ENCODE measurements at regions not wholly inside any gene's neighbourhood (a gene's known extent, or its start where the extent isn't known, plus 50 kb on each side); places are given as distances from the start of the nearest gene placed in this dataset.

GRCh38 chr4:181970366-181970765 lies 272.8 kb upstream of the TENM3 start:
- Mint-ChIP-seq H3K9me3 (peaks cover 3 to 11% of the 10 kb centered on the region in 2 donors), H3K4me1 (ENCODE audit: low read depth in 2 of 2) (no peaks in the 10 kb centered on the region), H3K36me3 (ENCODE audit: insufficient read depth) (no peaks in the 10 kb centered on the region), H3K4me3 (no peak overlapping the region), H3K27me3 (no peaks in the 10 kb centered on the region), H3K27ac (no peak overlapping the region)
- no peak for ATAC-seq (replicated peaks)
- DNase-seq: no peak

GRCh38 chr4:181971411-181971810 lies 271.8 kb upstream of the TENM3 start:
- Mint-ChIP-seq H3K9me3 (peaks cover 10 to 11% of the 10 kb centered on the region in 2 donors), H3K4me1 (ENCODE audit: low read depth in 2 of 2) (no peaks in the 10 kb centered on the region), H3K27ac (peak overlapping the region in 1 of 2 donors; percentile 17), H3K27me3 (no peaks in the 10 kb centered on the region), H3K36me3 (ENCODE audit: insufficient read depth) (no peaks in the 10 kb centered on the region), H3K4me3 (peak overlapping the region; percentile 25 to 34)
- ATAC-seq (replicated peaks) (no peak), DNase-seq (no peak)

GRCh38 chr4:181971973-181972372 lies 271.2 kb upstream of the TENM3 start:
- H3K9me3 Mint-ChIP-seq: peaks cover 11 to 15% of the 10 kb centered on the region in 2 donors
- no peaks in the 10 kb centered on the region for H3K27me3 Mint-ChIP-seq
- DNase-seq (no peak), ATAC-seq (replicated peaks) (no peak)
- no peaks in the 10 kb centered on the region for H3K4me1 Mint-ChIP-seq (ENCODE audit: low read depth in 2 of 2)
- no peaks in the 10 kb centered on the region for H3K36me3 Mint-ChIP-seq (ENCODE audit: insufficient read depth)
- no peak overlapping the region for H3K4me3 Mint-ChIP-seq
- H3K27ac Mint-ChIP-seq: no peak overlapping the region

DNA sequence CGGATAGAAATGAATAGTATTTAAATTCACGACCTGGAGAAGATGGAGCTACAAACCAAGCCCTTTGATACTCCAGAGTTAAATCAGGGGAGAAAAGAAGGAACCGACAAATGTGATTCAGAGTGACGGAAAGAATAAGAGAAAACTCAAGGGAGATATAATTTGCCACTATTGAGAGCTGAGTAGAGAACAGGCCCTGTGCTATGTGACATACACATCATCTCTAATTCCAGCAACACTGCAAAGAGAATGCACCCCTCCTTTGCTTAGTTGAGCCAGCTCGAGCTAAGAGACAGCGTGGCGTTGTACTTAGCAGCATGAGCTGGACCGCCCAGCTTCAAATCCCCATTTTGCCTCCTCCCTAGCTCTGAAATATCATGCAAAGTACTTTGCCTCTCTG lies 266.4 kb upstream of the TENM3 start:
- H3K27ac Mint-ChIP-seq: no peak overlapping the region
- H3K36me3 Mint-ChIP-seq (ENCODE audit: insufficient read depth): no peaks in the 10 kb centered on the region

GRCh38 chr4:181982437-181982836 lies 260.8 kb upstream of the TENM3 start:
- no peaks in the 10 kb centered on the region for H3K4me1 Mint-ChIP-seq (ENCODE audit: low read depth in 2 of 2)
- no peak overlapping the region for H3K27ac Mint-ChIP-seq
- ATAC-seq (replicated peaks) (no peak), DNase-seq (no peak)
- H3K36me3 Mint-ChIP-seq (ENCODE audit: insufficient read depth): no peaks in the 10 kb centered on the region
- H3K9me3 Mint-ChIP-seq: peaks cover 10 to 16% of the 10 kb centered on the region in 2 donors
- H3K4me3 Mint-ChIP-seq: no peak overlapping the region
- H3K27me3 Mint-ChIP-seq: no peaks in the 10 kb centered on the region

More for the DNA sequence above, 266.4 kb upstream of the TENM3 start:
- Mint-ChIP-seq H3K4me3 (no peak overlapping the region), H3K27me3 (no peaks in the 10 kb centered on the region), H3K9me3 (peaks cover 9 to 27% of the 10 kb centered on the region in 2 donors), H3K4me1 (ENCODE audit: low read depth in 2 of 2) (no peaks in the 10 kb centered on the region)
- DNase-seq: no peak
- no peak for ATAC-seq (replicated peaks)

GRCh38 chr4:181982856-181983255 lies 260.3 kb upstream of the TENM3 start:
- Mint-ChIP-seq H3K9me3 (peaks cover 9 to 11% of the 10 kb centered on the region in 2 donors), H3K4me3 (no peak overlapping the region), H3K27me3 (no peaks in the 10 kb centered on the region), H3K36me3 (ENCODE audit: insufficient read depth) (no peaks in the 10 kb centered on the region), H3K4me1 (ENCODE audit: low read depth in 2 of 2) (no peaks in the 10 kb centered on the region), H3K27ac (no peak overlapping the region)
- DNase-seq (no peak), ATAC-seq (replicated peaks) (no peak)

- no peak for DNase-seq
- Mint-ChIP-seq H3K27me3 (no peaks in the 10 kb centered on the region), H3K27ac (no peak overlapping the region), H3K4me1 (ENCODE audit: low read depth in 2 of 2) (no peaks in the 10 kb centered on the region), H3K4me3 (no peak overlapping the region), H3K9me3 (peaks cover 4 to 9% of the 10 kb centered on the region in 2 donors), H3K36me3 (ENCODE audit: insufficient read depth) (no peaks in the 10 kb centered on the region)
- ATAC-seq (replicated peaks): no peak
Measured at GRCh38 chr4:181987392-181987791, 255.8 kb upstream of the TENM3 start.

- no peak for DNase-seq
- no peak for ATAC-seq (replicated peaks)
- Mint-ChIP-seq H3K9me3 (peaks cover 4 to 9% of the 10 kb centered on the region in 2 donors), H3K4me3 (no peak overlapping the region), H3K27ac (no peak overlapping the region), H3K27me3 (no peaks in the 10 kb centered on the region), H3K36me3 (ENCODE audit: insufficient read depth) (no peaks in the 10 kb centered on the region), H3K4me1 (ENCODE audit: low read depth in 2 of 2) (no peaks in the 10 kb centered on the region)
Measured at GRCh38 chr4:181989071-181989470, 254.1 kb upstream of the TENM3 start.

- H3K36me3 Mint-ChIP-seq (ENCODE audit: insufficient read depth): peaks cover 3% of the 10 kb centered on the region
- DNase-seq: no peak
- no peak overlapping the region for H3K27ac Mint-ChIP-seq
- H3K27me3 Mint-ChIP-seq: no peaks in the 10 kb centered on the region
- ATAC-seq (replicated peaks): no peak
- peaks cover under 1 to 3% of the 10 kb centered on the region in 2 donors for H3K9me3 Mint-ChIP-seq
- no peaks in the 10 kb centered on the region for H3K4me1 Mint-ChIP-seq (ENCODE audit: low read depth in 2 of 2)
- H3K4me3 Mint-ChIP-seq: no peak overlapping the region
Measured at GRCh38 chr4:181991369-181992108, 251.7 kb upstream of the TENM3 start.

DNA sequence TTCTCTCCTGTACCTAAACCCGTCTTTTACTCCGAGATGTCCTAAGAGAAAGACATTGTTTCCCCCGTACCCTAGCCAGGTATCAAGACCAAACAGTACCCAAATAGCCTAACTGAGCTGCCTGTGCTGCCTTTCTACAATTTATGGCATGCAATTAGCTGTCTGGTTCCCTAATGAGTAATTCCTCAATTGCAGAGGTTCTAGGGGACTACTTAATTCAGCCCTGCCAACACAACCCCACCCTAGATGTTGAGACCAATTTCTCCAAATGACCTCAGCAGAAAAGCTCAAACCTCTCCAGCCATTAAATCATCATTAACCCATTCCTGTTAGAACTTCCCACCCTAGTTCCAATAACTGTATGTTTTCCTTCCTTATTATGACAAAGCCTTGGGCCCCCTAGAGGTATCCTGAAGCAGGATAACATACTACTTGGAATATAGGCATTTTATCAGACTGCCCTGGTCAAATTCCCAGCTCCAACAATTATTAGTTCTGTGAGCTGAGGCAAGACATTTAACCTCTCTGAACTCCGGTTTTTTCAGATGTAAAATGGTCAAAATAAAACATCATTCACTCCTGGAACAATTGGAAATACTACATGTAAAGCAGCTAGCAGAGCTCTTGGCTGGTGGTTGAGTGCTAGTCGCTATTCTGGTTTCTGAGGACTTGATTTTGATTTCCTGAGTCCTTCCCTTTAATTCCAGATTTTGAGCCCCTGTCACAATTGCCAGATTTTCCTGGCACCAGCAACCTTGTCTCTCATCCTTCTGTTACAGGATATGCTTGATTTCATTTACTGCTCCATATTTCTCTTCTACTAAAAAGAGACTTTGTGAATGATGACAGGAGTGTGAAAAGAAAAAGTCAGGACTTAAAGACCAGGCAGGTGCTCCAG lies 244.6 kb upstream of the TENM3 start:
- Mint-ChIP-seq H3K27ac (no peak overlapping the region), H3K36me3 (ENCODE audit: insufficient read depth) (peaks cover 4% of the 10 kb centered on the region), H3K4me1 (ENCODE audit: low read depth in 2 of 2) (no peaks in the 10 kb centered on the region), H3K4me3 (no peak overlapping the region), H3K27me3 (no peaks in the 10 kb centered on the region), H3K9me3 (peaks cover 0 to 2% of the 10 kb centered on the region in 2 donors)
- no peak for ATAC-seq (replicated peaks)
- no peak for DNase-seq

DNA sequence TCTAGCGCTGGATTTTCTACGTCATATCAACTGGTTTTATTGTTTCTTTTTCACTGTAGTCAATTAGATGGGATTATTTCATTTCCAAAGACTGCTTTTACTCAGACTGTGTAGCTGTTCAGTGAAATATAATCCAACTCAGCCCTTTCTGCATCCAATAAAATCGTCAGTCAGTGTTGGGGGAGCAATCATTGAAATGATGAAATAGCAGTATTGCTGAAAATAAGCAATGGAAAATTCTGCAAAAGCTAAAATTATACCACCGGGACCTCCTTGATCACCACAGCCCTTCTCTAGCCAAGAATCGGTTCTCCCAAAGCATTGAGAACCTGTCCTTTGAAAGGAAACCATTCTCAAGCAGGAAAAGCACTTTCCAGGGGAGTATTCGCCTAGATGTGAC lies 243.1 kb upstream of the TENM3 start:
- H3K4me3 Mint-ChIP-seq: no peak overlapping the region
- peaks cover 4% of the 10 kb centered on the region for H3K36me3 Mint-ChIP-seq (ENCODE audit: insufficient read depth)
- no peak for ATAC-seq (replicated peaks)
- DNase-seq: no peak
- peaks cover 0 to 2% of the 10 kb centered on the region in 2 donors for H3K9me3 Mint-ChIP-seq
- H3K27ac Mint-ChIP-seq: no peak overlapping the region
- H3K27me3 Mint-ChIP-seq: no peaks in the 10 kb centered on the region
- no peaks in the 10 kb centered on the region for H3K4me1 Mint-ChIP-seq (ENCODE audit: low read depth in 2 of 2)

- Mint-ChIP-seq H3K9me3 (peaks cover 10 to 13% of the 10 kb centered on the region in 2 donors), H3K27ac (no peak overlapping the region), H3K4me1 (ENCODE audit: low read depth in 2 of 2) (no peaks in the 10 kb centered on the region), H3K4me3 (no peak overlapping the region), H3K36me3 (ENCODE audit: insufficient read depth) (no peaks in the 10 kb centered on the region), H3K27me3 (no peaks in the 10 kb centered on the region)
- no peak for ATAC-seq (replicated peaks)
- no peak for DNase-seq
Measured at GRCh38 chr4:182010876-182011275, 232.3 kb upstream of the TENM3 start.

GRCh38 chr4:182014164-182014563 lies 229.0 kb upstream of the TENM3 start:
- Mint-ChIP-seq H3K4me3 (no peak overlapping the region), H3K36me3 (ENCODE audit: insufficient read depth) (no peaks in the 10 kb centered on the region), H3K27me3 (no peaks in the 10 kb centered on the region), H3K27ac (no peak overlapping the region), H3K9me3 (peaks cover 0 to 8% of the 10 kb centered on the region in 2 donors), H3K4me1 (ENCODE audit: low read depth in 2 of 2) (peaks cover 0 to 3% of the 10 kb centered on the region in 2 donors)
- DNase-seq (no peak), ATAC-seq (replicated peaks) (no peak)

GRCh38 chr4:182015014-182015413 lies 228.2 kb upstream of the TENM3 start:
- Mint-ChIP-seq H3K9me3 (peaks cover 0 to 10% of the 10 kb centered on the region in 2 donors), H3K4me1 (ENCODE audit: low read depth in 2 of 2) (peaks cover 0 to 3% of the 10 kb centered on the region in 2 donors), H3K36me3 (ENCODE audit: insufficient read depth) (no peaks in the 10 kb centered on the region), H3K4me3 (no peak overlapping the region), H3K27ac (no peak overlapping the region), H3K27me3 (no peaks in the 10 kb centered on the region)
- ATAC-seq (replicated peaks) (no peak), DNase-seq (no peak)

All from effector memory CD8-positive, alpha-beta T cell (primary cell).